GM08714 (cell line): ENCODE measurements at regions not wholly inside any gene's neighbourhood (a gene's known extent, or its start where the extent isn't known, plus 50 kb on each side); places are given as distances from the start of the nearest gene placed in this dataset.
"Not testable (repeated sequence)": the region's sequence is repeated elsewhere in the genome, so short reads cannot be mapped to it uniquely, and the experiment has no call there.

Experiments
- H3K4me3 ChIP-seq: fragments of 200-500 bp; sonication (Bioruptor generic); 2 replicates; pipeline ENCODE4 v1.5.1; 2014; ENCODE audit warnings: mild to moderate bottlenecking, low read length, inconsistent platforms
- ZNF274 ChIP-seq: IDR thresholded peaks from 2 replicates; pipeline ENCODE4 v1.6.1; 2012; ENCODE audit warnings: mild to moderate bottlenecking, low read depth, low read length

GRCh38 chr6:120786256-120786655, 548.0 kb downstream of the TBC1D32 start:
- H3K4me3 ChIP-seq: no peak overlapping the region
- no peak for TF ChIP-seq ZNF274

- no peak for TF ChIP-seq ZNF274
- H3K4me3 ChIP-seq: no peak overlapping the region
These were observed 548.7 kb downstream of the TBC1D32 start for GRCh38 chr6:120785459-120786086.

- H3K4me3 ChIP-seq: no peak overlapping the region
- no peak for TF ChIP-seq ZNF274
These were observed 554.8 kb downstream of the TBC1D32 start for GRCh38 chr6:120779441-120779840.

GRCh38 chr6:120775698-120776097, 558.6 kb downstream of the TBC1D32 start:
- TF ChIP-seq ZNF274: no peak
- H3K4me3 ChIP-seq: no peak overlapping the region

- H3K4me3 ChIP-seq: no peak overlapping the region
- no peak for TF ChIP-seq ZNF274
These were observed 560.0 kb downstream of the TBC1D32 start for GRCh38 chr6:120774275-120774674.

GRCh38 chr6:120771019-120771418, 563.3 kb downstream of the TBC1D32 start:
- no peak overlapping the region for H3K4me3 ChIP-seq
- TF ChIP-seq ZNF274: no peak

- no peak for TF ChIP-seq ZNF274
- no peak overlapping the region for H3K4me3 ChIP-seq
These were observed 570.0 kb downstream of the TBC1D32 start for GRCh38 chr6:120764312-120764711.

- no peak for TF ChIP-seq ZNF274
- H3K4me3 ChIP-seq: no peak overlapping the region
These were observed 574.7 kb downstream of the TBC1D32 start for GRCh38 chr6:120759570-120759969.

- H3K4me3 ChIP-seq: not testable (repeated sequence)
These were observed 585.7 kb downstream of the TBC1D32 start for GRCh38 chr6:120748574-120748973.

GRCh38 chr6:120736740-120737139, 597.5 kb downstream of the TBC1D32 start:
- TF ChIP-seq ZNF274: no peak
- H3K4me3 ChIP-seq: no peak overlapping the region

- TF ChIP-seq ZNF274: no peak
- no peak overlapping the region for H3K4me3 ChIP-seq
These were observed 598.6 kb downstream of the TBC1D32 start for GRCh38 chr6:120735641-120736040.

- TF ChIP-seq ZNF274: no peak
- H3K4me3 ChIP-seq: no peak overlapping the region
These were observed 623.0 kb downstream of the TBC1D32 start for GRCh38 chr6:120711255-120711654.

- H3K4me3 ChIP-seq: no peak overlapping the region
- TF ChIP-seq ZNF274: no peak
These were observed 634.3 kb downstream of the TBC1D32 start for GRCh38 chr6:120700001-120700400.

GRCh38 chr6:120686492-120686891, 647.8 kb downstream of the TBC1D32 start:
- H3K4me3 ChIP-seq: no peak overlapping the region
- TF ChIP-seq ZNF274: no peak

GRCh38 chr6:120682145-120682544, 652.1 kb downstream of the TBC1D32 start:
- TF ChIP-seq ZNF274: no peak
- H3K4me3 ChIP-seq: no peak overlapping the region

GRCh38 chr6:120681204-120681603, 653.1 kb downstream of the TBC1D32 start:
- no peak for TF ChIP-seq ZNF274
- no peak overlapping the region for H3K4me3 ChIP-seq
